ENCODE measurements at regions not wholly inside any gene's neighbourhood (a gene's known extent, or its start where the extent isn't known, plus 50 kb on each side); places are given as distances from the start of the nearest gene placed in this dataset.

- Histone ChIP-seq H3K4me1 (no peaks in the 10 kb centered on the region), H3K36me3 (no peaks in the 10 kb centered on the region), H3K27ac (no peak overlapping the region), H3K4me3 (no peak overlapping the region), H3K27me3 (no peaks in the 10 kb centered on the region), H3K9me3 (no peaks in the 10 kb centered on the region)
- no peak for DNase-seq (ENCODE audit: extremely low spot score in 2 of 2)
- intact Hi-C loops (cut with DNase I) = no loop called here
- TF ChIP-seq POLR2AphosphoS5 (IDR thresholded peaks at IDR 0.05; ENCODE audit: insufficient read depth in 1 of 2, low read depth in 1 of 2) = no peak
- TF ChIP-seq, protein P1, sequence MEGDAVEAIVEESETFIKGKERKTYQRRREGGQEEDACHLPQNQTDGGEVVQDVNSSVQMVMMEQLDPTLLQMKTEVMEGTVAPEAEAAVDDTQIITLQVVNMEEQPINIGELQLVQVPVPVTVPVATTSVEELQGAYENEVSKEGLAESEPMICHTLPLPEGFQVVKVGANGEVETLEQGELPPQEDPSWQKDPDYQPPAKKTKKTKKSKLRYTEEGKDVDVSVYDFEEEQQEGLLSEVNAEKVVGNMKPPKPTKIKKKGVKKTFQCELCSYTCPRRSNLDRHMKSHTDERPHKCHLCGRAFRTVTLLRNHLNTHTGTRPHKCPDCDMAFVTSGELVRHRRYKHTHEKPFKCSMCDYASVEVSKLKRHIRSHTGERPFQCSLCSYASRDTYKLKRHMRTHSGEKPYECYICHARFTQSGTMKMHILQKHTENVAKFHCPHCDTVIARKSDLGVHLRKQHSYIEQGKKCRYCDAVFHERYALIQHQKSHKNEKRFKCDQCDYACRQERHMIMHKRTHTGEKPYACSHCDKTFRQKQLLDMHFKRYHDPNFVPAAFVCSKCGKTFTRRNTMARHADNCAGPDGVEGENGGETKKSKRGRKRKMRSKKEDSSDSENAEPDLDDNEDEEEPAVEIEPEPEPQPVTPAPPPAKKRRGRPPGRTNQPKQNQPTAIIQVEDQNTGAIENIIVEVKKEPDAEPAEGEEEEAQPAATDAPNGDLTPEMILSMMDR (IDR thresholded peaks at IDR 0.05) = no peak
- no peak for TF ChIP-seq POLR2A (IDR thresholded peaks at IDR 0.05)
Measured at GRCh38 chrX:10979956-10980355, 131.2 kb upstream of the HCCS start.

GRCh38 chrX:10981506-10981905, 129.6 kb upstream of the HCCS start:
- Histone ChIP-seq H3K36me3 (no peaks in the 10 kb centered on the region), H3K27me3 (no peaks in the 10 kb centered on the region), H3K4me1 (no peaks in the 10 kb centered on the region), H3K9me3 (no peaks in the 10 kb centered on the region), H3K4me3 (no peak overlapping the region), H3K27ac (no peak overlapping the region)
- intact Hi-C loops (cut with DNase I) = no loop called here
- TF ChIP-seq POLR2AphosphoS5 (IDR thresholded peaks at IDR 0.05; ENCODE audit: insufficient read depth in 1 of 2, low read depth in 1 of 2) (no peak), POLR2A (IDR thresholded peaks at IDR 0.05) (no peak)
- TF ChIP-seq, protein P1 (IDR thresholded peaks at IDR 0.05) = no peak
- DNase-seq (ENCODE audit: extremely low spot score in 2 of 2) = no peak

GRCh38 chrX:10983526-10983925, 127.6 kb upstream of the HCCS start:
- no peak for DNase-seq (ENCODE audit: extremely low spot score in 2 of 2)
- Histone ChIP-seq H3K9me3 (no peaks in the 10 kb centered on the region), H3K4me1 (no peaks in the 10 kb centered on the region), H3K36me3 (no peaks in the 10 kb centered on the region), H3K27me3 (no peaks in the 10 kb centered on the region), H3K27ac (no peak overlapping the region), H3K4me3 (no peak overlapping the region)
- TF ChIP-seq POLR2A (IDR thresholded peaks at IDR 0.05) = no peak
- TF ChIP-seq, protein P1 (IDR thresholded peaks at IDR 0.05) = no peak
- no peak for TF ChIP-seq POLR2AphosphoS5 (IDR thresholded peaks at IDR 0.05; ENCODE audit: insufficient read depth in 1 of 2, low read depth in 1 of 2)
- intact Hi-C loops (cut with DNase I) = no loop called here

- Histone ChIP-seq H3K36me3 (no peaks in the 10 kb centered on the region), H3K4me1 (no peaks in the 10 kb centered on the region)
- intact Hi-C loops (cut with DNase I) = no loop called here
Measured at GRCh38 chrX:10984213-10984612, 126.9 kb upstream of the HCCS start.

DNA sequence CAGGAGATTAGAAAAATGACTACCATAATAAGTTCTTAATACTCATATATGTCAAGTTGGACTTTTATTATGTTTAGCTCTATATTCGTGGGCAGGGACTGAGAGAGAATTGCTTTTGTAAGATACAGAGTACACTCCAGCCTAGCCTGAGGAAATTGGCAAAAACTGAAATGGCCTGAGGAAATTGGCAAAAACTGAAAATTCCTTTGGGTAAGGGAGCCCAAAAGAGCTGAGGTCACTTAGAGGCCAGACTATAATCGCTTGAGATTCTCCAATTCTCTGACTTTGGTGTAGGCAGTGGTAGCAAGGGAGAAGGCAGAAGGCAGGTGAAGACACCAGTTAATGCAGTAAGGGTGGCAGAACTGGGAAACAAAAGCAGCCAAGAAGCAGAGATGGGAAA, 124.5 kb upstream of the HCCS start:
- intact Hi-C loops (cut with DNase I) = no loop called here
- no peaks in the 10 kb centered on the region for H3K9me3 ChIP-seq

More at GRCh38 chrX:10984213-10984612, 126.9 kb upstream of the HCCS start:
- Histone ChIP-seq H3K9me3 (no peaks in the 10 kb centered on the region), H3K27ac (no peak overlapping the region), H3K4me3 (no peak overlapping the region), H3K27me3 (no peaks in the 10 kb centered on the region)
- TF ChIP-seq, protein P1 (IDR thresholded peaks at IDR 0.05) = no peak
- TF ChIP-seq POLR2AphosphoS5 (IDR thresholded peaks at IDR 0.05; ENCODE audit: insufficient read depth in 1 of 2, low read depth in 1 of 2) (no peak), POLR2A (IDR thresholded peaks at IDR 0.05) (no peak)
- no peak for DNase-seq (ENCODE audit: extremely low spot score in 2 of 2)

More for the DNA sequence above, 124.5 kb upstream of the HCCS start:
- H3K36me3 ChIP-seq = no peaks in the 10 kb centered on the region
- H3K27ac ChIP-seq = no peak overlapping the region
- no peaks in the 10 kb centered on the region for H3K27me3 ChIP-seq
- no peak for DNase-seq (ENCODE audit: extremely low spot score in 2 of 2)
- H3K4me3 ChIP-seq = no peak overlapping the region
- H3K4me1 ChIP-seq = no peaks in the 10 kb centered on the region
- TF ChIP-seq, protein P1 (IDR thresholded peaks at IDR 0.05) = no peak
- no peak for TF ChIP-seq POLR2A (IDR thresholded peaks at IDR 0.05)
